ENCODE measurements at regions not wholly inside any gene's neighbourhood (a gene's known extent, or its start where the extent isn't known, plus 50 kb on each side); places are given as distances from the start of the nearest gene placed in this dataset.
A peak's percentile ranks its signal among the peaks of the same experiment; 100 is the strongest.

- WGBS (ENCODE audit: insufficient coverage), result 100% methylated on average over 6 of the region's 6 CpGs
- Histone ChIP-seq H3K27ac (ENCODE audit: insufficient read depth in 1 of 2, low read depth in 1 of 2, low read length in 2 of 2, poor library complexity in 1 of 2, severe bottlenecking in 2 of 2) (no peak overlapping the region), H3K9me3 (ENCODE audit: control extremely low read depth in 1 of 5, control insufficient read depth in 4 of 5, insufficient read depth in 2 of 5, low read depth in 1 of 5, low read length in 4 of 5) (no peaks in the 10 kb centered on the region), H3K4me1 (ENCODE audit: control extremely low read depth in 1 of 4, control insufficient read depth in 4 of 4, insufficient read depth in 4 of 4, low read length in 3 of 4) (peaks cover 7 to 21% (median 11%) of the 10 kb centered on the region in 4 experiments), H3K4me3 (ENCODE audit: control insufficient read depth in 1 of 7, extremely low read depth in 1 of 7, insufficient read depth in 4 of 7, low read depth in 2 of 7, low read length in 6 of 7) (no peak overlapping the region), H3K36me3 (ENCODE audit: control insufficient read depth in 4 of 4, insufficient read depth in 4 of 4, low read length in 3 of 4) (no peaks in the 10 kb centered on the region), H3K27me3 (replicated peaks in 2 of 5; ENCODE audit: control insufficient read depth in 4 of 5, insufficient read depth in 5 of 5, low read length in 4 of 5) (peaks cover 0 to 3% (median 0%) of the 10 kb centered on the region in 5 experiments)
- no peak for DNase-seq
- ChIA-PET CTCF (no interaction called here), POLR2A (no interaction called here)
These were observed 148.4 kb upstream of the USP9X start for GRCh38 chrX:40936827-40937226.

- H3K4me3 ChIP-seq (ENCODE audit: control insufficient read depth in 1 of 7, extremely low read depth in 1 of 7, insufficient read depth in 4 of 7, low read depth in 2 of 7, low read length in 6 of 7), result no peak overlapping the region
- H3K4me1 ChIP-seq (ENCODE audit: control extremely low read depth in 1 of 4, control insufficient read depth in 4 of 4, insufficient read depth in 4 of 4, low read length in 3 of 4), result peaks cover 2 to 10% (median 8%) of the 10 kb centered on the region in 4 experiments
- WGBS (ENCODE audit: insufficient coverage), result 100% methylated on average over 4 of the region's 5 CpGs
- peaks cover 0 to under 1% (median 0%) of the 10 kb centered on the region in 5 experiments for H3K9me3 ChIP-seq (ENCODE audit: control extremely low read depth in 1 of 5, control insufficient read depth in 4 of 5, insufficient read depth in 2 of 5, low read depth in 1 of 5, low read length in 4 of 5)
- POLR2A ChIA-PET, result no interaction called here
- peaks cover 0 to 3% (median 0%) of the 10 kb centered on the region in 5 experiments for H3K27me3 ChIP-seq (replicated peaks in 2 of 5; ENCODE audit: control insufficient read depth in 4 of 5, insufficient read depth in 5 of 5, low read length in 4 of 5)
- no peak overlapping the region for H3K27ac ChIP-seq (ENCODE audit: insufficient read depth in 1 of 2, low read depth in 1 of 2, low read length in 2 of 2, poor library complexity in 1 of 2, severe bottlenecking in 2 of 2)
- CTCF ChIA-PET, result no interaction called here
- H3K36me3 ChIP-seq (ENCODE audit: control insufficient read depth in 4 of 4, insufficient read depth in 4 of 4, low read length in 3 of 4), result no peaks in the 10 kb centered on the region
- DNase-seq, result no peak
These were observed 146.8 kb upstream of the USP9X start for GRCh38 chrX:40938423-40938822.

- no peaks in the 10 kb centered on the region for H3K4me1 ChIP-seq (ENCODE audit: control extremely low read depth in 1 of 4, control insufficient read depth in 4 of 4, insufficient read depth in 4 of 4, low read length in 3 of 4)
- ChIA-PET POLR2A (no interaction called here), CTCF (no interaction called here)
- peaks cover 0 to 3% (median 0%) of the 10 kb centered on the region in 5 experiments for H3K27me3 ChIP-seq (replicated peaks in 2 of 5; ENCODE audit: control insufficient read depth in 4 of 5, insufficient read depth in 5 of 5, low read length in 4 of 5)
- H3K36me3 ChIP-seq (ENCODE audit: control insufficient read depth in 4 of 4, insufficient read depth in 4 of 4, low read length in 3 of 4), result no peaks in the 10 kb centered on the region
- H3K27ac ChIP-seq (ENCODE audit: insufficient read depth in 1 of 2, low read depth in 1 of 2, low read length in 2 of 2, poor library complexity in 1 of 2, severe bottlenecking in 2 of 2), result no peak overlapping the region
- H3K4me3 ChIP-seq (ENCODE audit: control insufficient read depth in 1 of 7, extremely low read depth in 1 of 7, insufficient read depth in 4 of 7, low read depth in 2 of 7, low read length in 6 of 7), result no peak overlapping the region
- DNase-seq, result no peak
- H3K9me3 ChIP-seq (ENCODE audit: control extremely low read depth in 1 of 5, control insufficient read depth in 4 of 5, insufficient read depth in 2 of 5, low read depth in 1 of 5, low read length in 4 of 5), result peaks cover 0 to 4% (median 0%) of the 10 kb centered on the region in 5 experiments
- no CpG with 5 or more reads among the region's 1 CpG for WGBS (ENCODE audit: insufficient coverage)
These were observed 142.1 kb upstream of the USP9X start for GRCh38 chrX:40943093-40943641.

GRCh38 chrX:40945361-40945713 lies 139.9 kb upstream of the USP9X start:
- Histone ChIP-seq H3K36me3 (ENCODE audit: control insufficient read depth in 4 of 4, insufficient read depth in 4 of 4, low read length in 3 of 4) (no peaks in the 10 kb centered on the region), H3K4me3 (ENCODE audit: control insufficient read depth in 1 of 7, extremely low read depth in 1 of 7, insufficient read depth in 4 of 7, low read depth in 2 of 7, low read length in 6 of 7) (no peak overlapping the region), H3K4me1 (ENCODE audit: control extremely low read depth in 1 of 4, control insufficient read depth in 4 of 4, insufficient read depth in 4 of 4, low read length in 3 of 4) (no peaks in the 10 kb centered on the region), H3K27ac (ENCODE audit: insufficient read depth in 1 of 2, low read depth in 1 of 2, low read length in 2 of 2, poor library complexity in 1 of 2, severe bottlenecking in 2 of 2) (no peak overlapping the region), H3K9me3 (ENCODE audit: control extremely low read depth in 1 of 5, control insufficient read depth in 4 of 5, insufficient read depth in 2 of 5, low read depth in 1 of 5, low read length in 4 of 5) (peaks cover 0 to 4% (median 0%) of the 10 kb centered on the region in 5 experiments), H3K27me3 (replicated peaks in 2 of 5; ENCODE audit: control insufficient read depth in 4 of 5, insufficient read depth in 5 of 5, low read length in 4 of 5) (peaks cover 0 to 9% (median 0%) of the 10 kb centered on the region in 5 experiments)
- POLR2A ChIA-PET, result no interaction called here
- DNase-seq, result peak; percentile 8 to 68 (median 53)
- WGBS (ENCODE audit: insufficient coverage), result 80% methylated on average over 2 of the region's 5 CpGs
- CTCF ChIA-PET, result no interaction called here

GRCh38 chrX:40947276-40947675 lies 138.0 kb upstream of the USP9X start:
- no peaks in the 10 kb centered on the region for H3K4me1 ChIP-seq (ENCODE audit: control extremely low read depth in 1 of 4, control insufficient read depth in 4 of 4, insufficient read depth in 4 of 4, low read length in 3 of 4)
- ChIA-PET CTCF (no interaction called here), POLR2A (no interaction called here)
- peaks cover 0 to 15% (median 0%) of the 10 kb centered on the region in 5 experiments for H3K27me3 ChIP-seq (replicated peaks in 2 of 5; ENCODE audit: control insufficient read depth in 4 of 5, insufficient read depth in 5 of 5, low read length in 4 of 5)
- WGBS (ENCODE audit: insufficient coverage), result 100% methylated on average over 3 of the region's 3 CpGs
- peaks cover 0 to 4% (median 0%) of the 10 kb centered on the region in 5 experiments for H3K9me3 ChIP-seq (ENCODE audit: control extremely low read depth in 1 of 5, control insufficient read depth in 4 of 5, insufficient read depth in 2 of 5, low read depth in 1 of 5, low read length in 4 of 5)
- no peak overlapping the region for H3K4me3 ChIP-seq (ENCODE audit: control insufficient read depth in 1 of 7, extremely low read depth in 1 of 7, insufficient read depth in 4 of 7, low read depth in 2 of 7, low read length in 6 of 7)
- no peak overlapping the region for H3K27ac ChIP-seq (ENCODE audit: insufficient read depth in 1 of 2, low read depth in 1 of 2, low read length in 2 of 2, poor library complexity in 1 of 2, severe bottlenecking in 2 of 2)
- no peak for DNase-seq
- H3K36me3 ChIP-seq (ENCODE audit: control insufficient read depth in 4 of 4, insufficient read depth in 4 of 4, low read length in 3 of 4), result no peaks in the 10 kb centered on the region

- Histone ChIP-seq H3K36me3 (ENCODE audit: control insufficient read depth in 4 of 4, insufficient read depth in 4 of 4, low read length in 3 of 4) (no peaks in the 10 kb centered on the region), H3K27me3 (replicated peaks in 2 of 5; ENCODE audit: control insufficient read depth in 4 of 5, insufficient read depth in 5 of 5, low read length in 4 of 5) (peaks cover 0 to 12% (median 0%) of the 10 kb centered on the region in 5 experiments), H3K9me3 (ENCODE audit: control extremely low read depth in 1 of 5, control insufficient read depth in 4 of 5, insufficient read depth in 2 of 5, low read depth in 1 of 5, low read length in 4 of 5) (no peaks in the 10 kb centered on the region), H3K4me1 (ENCODE audit: control extremely low read depth in 1 of 4, control insufficient read depth in 4 of 4, insufficient read depth in 4 of 4, low read length in 3 of 4) (peaks cover 0 to 8% (median 3%) of the 10 kb centered on the region in 4 experiments), H3K27ac (ENCODE audit: insufficient read depth in 1 of 2, low read depth in 1 of 2, low read length in 2 of 2, poor library complexity in 1 of 2, severe bottlenecking in 2 of 2) (no peak overlapping the region), H3K4me3 (ENCODE audit: control insufficient read depth in 1 of 7, extremely low read depth in 1 of 7, insufficient read depth in 4 of 7, low read depth in 2 of 7, low read length in 6 of 7) (no peak overlapping the region)
- WGBS (ENCODE audit: insufficient coverage), result 83% methylated on average over 6 of the region's 7 CpGs
- no peak for DNase-seq
- CTCF ChIA-PET, result no interaction called here
- POLR2A ChIA-PET, result no interaction called here
These were observed 136.2 kb upstream of the USP9X start for GRCh38 chrX:40949071-40949470.

- peaks cover 0 to 12% (median 0%) of the 10 kb centered on the region in 5 experiments for H3K27me3 ChIP-seq (replicated peaks in 2 of 5; ENCODE audit: control insufficient read depth in 4 of 5, insufficient read depth in 5 of 5, low read length in 4 of 5)
- DNase-seq, result no peak
- 71% methylated on average over 1 of the region's 1 CpG for WGBS (ENCODE audit: insufficient coverage)
- H3K4me3 ChIP-seq (ENCODE audit: control insufficient read depth in 1 of 7, extremely low read depth in 1 of 7, insufficient read depth in 4 of 7, low read depth in 2 of 7, low read length in 6 of 7), result no peak overlapping the region
- no peaks in the 10 kb centered on the region for H3K36me3 ChIP-seq (ENCODE audit: control insufficient read depth in 4 of 4, insufficient read depth in 4 of 4, low read length in 3 of 4)
- peaks cover 0 to 8% (median 3%) of the 10 kb centered on the region in 4 experiments for H3K4me1 ChIP-seq (ENCODE audit: control extremely low read depth in 1 of 4, control insufficient read depth in 4 of 4, insufficient read depth in 4 of 4, low read length in 3 of 4)
- no peaks in the 10 kb centered on the region for H3K9me3 ChIP-seq (ENCODE audit: control extremely low read depth in 1 of 5, control insufficient read depth in 4 of 5, insufficient read depth in 2 of 5, low read depth in 1 of 5, low read length in 4 of 5)
- CTCF ChIA-PET, result no interaction called here
- no peak overlapping the region for H3K27ac ChIP-seq (ENCODE audit: insufficient read depth in 1 of 2, low read depth in 1 of 2, low read length in 2 of 2, poor library complexity in 1 of 2, severe bottlenecking in 2 of 2)
- POLR2A ChIA-PET, result no interaction called here
These were observed 134.7 kb upstream of the USP9X start for GRCh38 chrX:40950546-40950945.

Data from common myeloid progenitor, CD34-positive (primary cell).